Calu3 (cell line): ENCODE measurements at regions not wholly inside any gene's neighbourhood (a gene's known extent, or its start where the extent isn't known, plus 50 kb on each side); places are given as distances from the start of the nearest gene placed in this dataset.

ENCODE experiments used
- BruUV-seq: library from RNA; stranded (reverse); fragments of 400-500 nt; replicated peaks from 2 replicates; lab custom pipeline; 2021; lab: Mats Ljungman, UMichigan
- CTCF ChIA-PET: fragments of 300-600 bp; sonication (Branson Sonifier 250); formaldehyde crosslinking; loops from one replicate; lab custom pipeline; 2022; ENCODE audit warnings: antibody characterized with exemption; lab: Charles Lee
- DNase-seq: peaks from one replicate; pipeline ENCODE4 v3.0.0; 2022
- H3K27ac Mint-ChIP-seq: one replicate; pipeline ENCODE4 v1.8.0; 2022; ENCODE audit warnings: mixed read lengths; ENCODE audit not compliant: unreplicated experiment
- H3K27me3 Mint-ChIP-seq: one replicate; pipeline ENCODE4 v1.8.0; 2022; ENCODE audit warnings: mixed read lengths; ENCODE audit not compliant: unreplicated experiment
- H3K36me3 Mint-ChIP-seq: one replicate; pipeline ENCODE4 v1.8.0; 2022; ENCODE audit warnings: mild to moderate bottlenecking, moderate library complexity, mixed read lengths; ENCODE audit not compliant: insufficient read depth, unreplicated experiment
- H3K4me1 Mint-ChIP-seq: one replicate; pipeline ENCODE4 v1.8.0; 2022; ENCODE audit warnings: mild to moderate bottlenecking, low read depth, mixed read lengths; ENCODE audit not compliant: unreplicated experiment
- H3K4me3 Mint-ChIP-seq: one replicate; pipeline ENCODE4 v1.8.0; 2022; ENCODE audit warnings: mild to moderate bottlenecking, low read depth, moderate library complexity, mixed read lengths; ENCODE audit not compliant: unreplicated experiment
- H3K9me3 Mint-ChIP-seq: one replicate; pipeline ENCODE4 v1.8.0; 2022; ENCODE audit warnings: low read depth, mixed read lengths; ENCODE audit not compliant: unreplicated experiment
- CTCF ChIP-seq: fragments of 200-600 bp; IDR thresholded peaks from one replicate; pipeline ENCODE4 v1.8.0; 2022; ENCODE audit warnings: antibody characterized with exemption; ENCODE audit not compliant: unreplicated experiment
- intact Hi-C: fragments of 100-400 bp; cut with micrococcal nuclease; formaldehyde crosslinking; loops from one replicate; pipeline ENCODE4 v1.10.0; 2022; ENCODE audit not compliant: unreplicated experiment

- Mint-ChIP-seq H3K4me3 (no peak overlapping the region), H3K9me3 (peaks cover 2% of the 10 kb centered on the region), H3K36me3 (no peaks in the 10 kb centered on the region), H3K4me1 (no peaks in the 10 kb centered on the region), H3K27me3 (no peaks in the 10 kb centered on the region), H3K27ac (no peak overlapping the region)
- no TSS peak for BruUV-seq
- intact Hi-C loops: no loop called here
- no peak for TF ChIP-seq CTCF
- CTCF ChIA-PET: no interaction called here
- no peak for DNase-seq
These were observed 50.8 kb upstream of the REG3A start for GRCh38 chr2:79210274-79210917.
